Kidney (tissue), 13 donors: ENCODE measurements at regions not wholly inside any gene's neighbourhood (a gene's known extent, or its start where the extent isn't known, plus 50 kb on each side); places are given as distances from the start of the nearest gene placed in this dataset.

Source experiments
- DNase-seq, 5 donors: peaks; one replicate each; pipeline ENCODE4 v3.0.0-alpha.2; 2013 to 2020
- FAIRE-seq: peaks from 2 replicates; lab custom pipeline; 2012; peaks lifted over from hg19 to GRCh38; lab: Jason Lieb, UNC
- H3K27ac ChIP-seq, 2 donors: one replicate each; pipeline ENCODE4 v1.7.0; 2013; ENCODE audit warnings: low read depth in 2 of 2, low read length in 2 of 2, inconsistent platforms in 1 of 2
- H3K27me3 ChIP-seq: one replicate; pipeline ENCODE4 v1.7.1; 2013; ENCODE audit warnings: low read length, inconsistent platforms; ENCODE audit not compliant: control insufficient read depth, insufficient read depth
- H3K36me3 ChIP-seq, 3 donors: one replicate each; pipeline versions ENCODE4 v1.7.0 to v1.7.1; 2013; ENCODE audit warnings: low read length in 3 of 3, control low read depth in 1 of 3, inconsistent platforms in 1 of 3; ENCODE audit not compliant: insufficient read depth in 3 of 3, control insufficient read depth in 2 of 3
- H3K4me1 ChIP-seq, 3 donors: one replicate each; pipeline versions ENCODE4 v1.7.0 to v1.7.1; 2013; ENCODE audit warnings: low read length in 3 of 3, inconsistent platforms in 1 of 3, low read depth in 1 of 3; ENCODE audit not compliant: control insufficient read depth in 2 of 3, insufficient read depth in 2 of 3
- H3K4me3 ChIP-seq, 3 donors: one replicate each; pipeline versions ENCODE4 v1.7.0 to v1.8.1; 2013; ENCODE audit warnings: low read length in 3 of 3, control low read depth in 1 of 3, inconsistent platforms in 1 of 3
- H3K9ac ChIP-seq, 3 donors: one replicate each; pipeline versions ENCODE4 v1.7.0 to v1.7.1; 2013; ENCODE audit warnings: low read length in 3 of 3, control low read depth in 1 of 3, inconsistent platforms in 1 of 3
- H3K9me3 ChIP-seq, 3 donors: one replicate each; pipeline versions ENCODE4 v1.7.0 to v1.7.1; 2013; ENCODE audit warnings: low read length in 3 of 3, control low read depth in 1 of 3, inconsistent platforms in 1 of 3; ENCODE audit not compliant: control insufficient read depth in 2 of 3, insufficient read depth in 1 of 3
- intact Hi-C: fragments of 100-400 bp; cut with DNase I; formaldehyde crosslinking; loops from one replicate; pipeline ENCODE4 v1.11.1; 2022
- TF ChIP-seq, protein P1 (sequence below): IDR thresholded peaks from 3 replicates; pipeline ENCODE4 v1.5.1; 2012; ENCODE audit warnings: mild to moderate bottlenecking, moderate library complexity, borderline replicate concordance; ENCODE audit not compliant: insufficient read depth; ENCODE audit errors: extremely low read depth
- donor health status: control.
- donor health status: control.
- donor health status: control.
- donor health status: control.
- donor health status: control.
- donor health status: DM: yes; HTN: yes; CAD: no.
- donor health status: Normal renal cell carcinoma (clear cell type).

DNA sequence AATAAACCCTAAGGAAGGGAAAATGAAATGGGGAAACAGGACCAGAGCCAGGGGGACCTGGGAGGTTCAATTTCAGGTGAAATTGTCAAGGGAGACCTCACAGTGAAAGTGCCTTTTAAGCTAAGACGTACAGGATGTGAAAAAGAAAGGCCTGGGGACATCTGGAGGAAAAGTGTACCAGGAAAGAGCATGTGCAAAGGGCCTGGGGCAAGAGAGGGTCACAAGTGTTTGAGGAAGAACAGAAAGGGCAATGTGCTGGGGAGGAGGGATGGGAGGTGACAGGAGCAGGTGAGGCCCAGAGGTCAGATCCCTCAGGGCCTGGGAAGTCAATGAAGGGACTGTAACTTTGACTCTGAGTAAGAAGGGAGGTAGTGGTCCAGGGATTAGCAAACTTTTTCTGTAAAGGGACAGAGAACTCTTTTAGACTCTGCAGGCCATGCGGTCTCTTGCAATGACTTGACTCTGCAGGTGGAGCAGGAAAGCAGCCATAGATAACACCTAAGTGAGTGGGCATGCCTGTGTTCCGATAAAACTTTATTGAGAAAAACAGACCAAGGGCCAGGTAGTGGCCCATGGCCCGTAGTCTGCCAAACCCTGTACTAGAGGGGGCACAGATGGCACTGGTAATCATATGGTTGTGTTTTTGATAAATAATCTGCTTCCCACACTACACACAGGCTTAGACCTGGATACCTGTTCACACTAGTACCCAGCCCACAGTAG, 93.8 kb downstream of the LITAF start:
- H3K9ac ChIP-seq: no peak overlapping the region
- DNase-seq (no peak), FAIRE-seq (no peak)
- no peak overlapping the region for H3K27ac ChIP-seq
- H3K36me3 ChIP-seq: no peaks in the 10 kb centered on the region
- H3K4me1 ChIP-seq: peaks cover 4 to 20% (median 20%) of the 10 kb centered on the region in 3 donors
- no peak overlapping the region for H3K4me3 ChIP-seq
- intact Hi-C loops: no loop called here
- TF ChIP-seq, protein P1, sequence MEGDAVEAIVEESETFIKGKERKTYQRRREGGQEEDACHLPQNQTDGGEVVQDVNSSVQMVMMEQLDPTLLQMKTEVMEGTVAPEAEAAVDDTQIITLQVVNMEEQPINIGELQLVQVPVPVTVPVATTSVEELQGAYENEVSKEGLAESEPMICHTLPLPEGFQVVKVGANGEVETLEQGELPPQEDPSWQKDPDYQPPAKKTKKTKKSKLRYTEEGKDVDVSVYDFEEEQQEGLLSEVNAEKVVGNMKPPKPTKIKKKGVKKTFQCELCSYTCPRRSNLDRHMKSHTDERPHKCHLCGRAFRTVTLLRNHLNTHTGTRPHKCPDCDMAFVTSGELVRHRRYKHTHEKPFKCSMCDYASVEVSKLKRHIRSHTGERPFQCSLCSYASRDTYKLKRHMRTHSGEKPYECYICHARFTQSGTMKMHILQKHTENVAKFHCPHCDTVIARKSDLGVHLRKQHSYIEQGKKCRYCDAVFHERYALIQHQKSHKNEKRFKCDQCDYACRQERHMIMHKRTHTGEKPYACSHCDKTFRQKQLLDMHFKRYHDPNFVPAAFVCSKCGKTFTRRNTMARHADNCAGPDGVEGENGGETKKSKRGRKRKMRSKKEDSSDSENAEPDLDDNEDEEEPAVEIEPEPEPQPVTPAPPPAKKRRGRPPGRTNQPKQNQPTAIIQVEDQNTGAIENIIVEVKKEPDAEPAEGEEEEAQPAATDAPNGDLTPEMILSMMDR: no peak
- H3K9me3 ChIP-seq: peaks cover 0 to 3% (median 0%) of the 10 kb centered on the region in 3 donors
- H3K27me3 ChIP-seq: no peaks in the 10 kb centered on the region

DNA sequence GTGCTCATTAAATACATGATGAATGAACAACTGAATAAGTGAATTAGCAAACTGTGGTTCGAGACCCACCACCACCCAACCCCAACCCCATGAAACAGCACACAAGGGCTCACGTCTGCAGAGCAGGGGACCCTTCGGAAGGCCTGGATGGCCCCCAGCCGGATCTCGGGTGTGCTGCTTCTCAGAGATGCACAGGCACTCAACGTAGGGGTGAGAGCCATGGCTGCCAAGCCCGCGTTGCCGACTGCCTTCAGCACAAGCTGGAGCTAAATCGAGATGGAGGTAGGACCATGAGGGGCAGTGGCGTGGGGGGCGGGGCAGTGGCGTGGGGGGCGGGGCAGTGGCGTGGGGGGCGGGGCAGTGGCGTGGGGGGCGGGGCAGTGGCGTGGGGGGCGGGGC, 93.2 kb downstream of the LITAF start:
- peaks cover 4 to 20% (median 20%) of the 10 kb centered on the region in 3 donors for H3K4me1 ChIP-seq
- peaks cover 0 to 3% (median 0%) of the 10 kb centered on the region in 3 donors for H3K9me3 ChIP-seq
- H3K27me3 ChIP-seq: no peaks in the 10 kb centered on the region
- no peak overlapping the region for H3K4me3 ChIP-seq
- intact Hi-C loops: no loop called here
- FAIRE-seq: no peak
- no peak overlapping the region for H3K27ac ChIP-seq
- H3K36me3 ChIP-seq: no peaks in the 10 kb centered on the region
- TF ChIP-seq, protein P1: no peak
- no peak for DNase-seq
- no peak overlapping the region for H3K9ac ChIP-seq

DNA sequence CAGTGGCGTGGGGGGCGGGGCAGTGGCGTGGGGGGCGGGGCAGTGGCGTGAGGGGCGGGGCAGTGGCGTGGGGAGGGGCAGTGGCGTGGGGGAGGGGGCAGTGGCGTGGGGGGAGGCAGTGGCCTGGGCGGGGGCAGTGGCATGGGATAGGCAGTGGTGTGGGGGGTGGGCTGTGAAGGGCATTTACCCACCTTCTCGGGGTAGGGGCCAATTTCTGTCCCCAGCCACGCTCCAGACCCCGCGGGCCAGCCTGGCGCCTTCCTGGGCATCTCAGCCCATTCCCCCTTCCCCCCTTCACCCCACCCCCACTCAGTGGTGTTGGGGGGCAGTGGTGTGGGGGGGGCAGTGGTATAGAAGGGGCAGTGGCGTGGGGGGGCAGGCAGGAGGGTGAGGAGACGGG, 92.7 kb downstream of the LITAF start:
- no peak for FAIRE-seq
- TF ChIP-seq, protein P1: no peak
- DNase-seq: no peak
- H3K27ac ChIP-seq: no peak overlapping the region
- no peaks in the 10 kb centered on the region for H3K27me3 ChIP-seq
- H3K9me3 ChIP-seq: peaks cover 0 to 3% (median 0%) of the 10 kb centered on the region in 3 donors
- intact Hi-C loops: no loop called here
- no peak overlapping the region for H3K4me3 ChIP-seq
- H3K4me1 ChIP-seq: peaks cover 4 to 20% (median 20%) of the 10 kb centered on the region in 3 donors
- no peak overlapping the region for H3K9ac ChIP-seq
- H3K36me3 ChIP-seq: no peaks in the 10 kb centered on the region
